ENCODE measurements at regions not wholly inside any gene's neighbourhood (a gene's known extent, or its start where the extent isn't known, plus 50 kb on each side); places are given as distances from the start of the nearest gene placed in this dataset.
A peak's percentile ranks its signal among the peaks of the same experiment; 100 is the strongest.

DNA sequence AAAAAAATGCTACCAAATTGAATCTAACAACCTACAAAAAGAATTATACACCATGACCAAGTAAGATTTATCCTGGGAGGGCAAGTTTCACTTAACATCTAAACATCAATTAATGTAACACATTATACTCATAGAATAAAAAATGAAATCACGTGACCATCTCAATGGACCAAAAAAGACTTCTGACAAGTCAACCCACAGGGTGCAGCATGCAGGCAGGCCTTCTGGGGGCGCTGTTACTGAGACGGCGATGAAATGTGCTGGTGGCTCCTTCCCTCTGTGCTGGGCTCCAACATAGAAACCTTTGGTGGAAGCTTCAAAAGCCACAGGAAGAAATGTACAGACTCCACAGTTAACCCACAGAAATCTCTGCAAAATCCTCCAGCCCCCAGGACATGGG, 103.1 kb downstream of the INHBA start:
- TF ChIP-seq, protein P1, sequence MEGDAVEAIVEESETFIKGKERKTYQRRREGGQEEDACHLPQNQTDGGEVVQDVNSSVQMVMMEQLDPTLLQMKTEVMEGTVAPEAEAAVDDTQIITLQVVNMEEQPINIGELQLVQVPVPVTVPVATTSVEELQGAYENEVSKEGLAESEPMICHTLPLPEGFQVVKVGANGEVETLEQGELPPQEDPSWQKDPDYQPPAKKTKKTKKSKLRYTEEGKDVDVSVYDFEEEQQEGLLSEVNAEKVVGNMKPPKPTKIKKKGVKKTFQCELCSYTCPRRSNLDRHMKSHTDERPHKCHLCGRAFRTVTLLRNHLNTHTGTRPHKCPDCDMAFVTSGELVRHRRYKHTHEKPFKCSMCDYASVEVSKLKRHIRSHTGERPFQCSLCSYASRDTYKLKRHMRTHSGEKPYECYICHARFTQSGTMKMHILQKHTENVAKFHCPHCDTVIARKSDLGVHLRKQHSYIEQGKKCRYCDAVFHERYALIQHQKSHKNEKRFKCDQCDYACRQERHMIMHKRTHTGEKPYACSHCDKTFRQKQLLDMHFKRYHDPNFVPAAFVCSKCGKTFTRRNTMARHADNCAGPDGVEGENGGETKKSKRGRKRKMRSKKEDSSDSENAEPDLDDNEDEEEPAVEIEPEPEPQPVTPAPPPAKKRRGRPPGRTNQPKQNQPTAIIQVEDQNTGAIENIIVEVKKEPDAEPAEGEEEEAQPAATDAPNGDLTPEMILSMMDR (IDR thresholded peaks at IDR 0.05; ENCODE audit: insufficient read depth, low read length, poor library complexity, severe bottlenecking), result peak; percentile 13
- TF ChIP-seq EZH2phosphoT487 (conservative IDR thresholded peaks at IDR 0.05; ENCODE audit: low read length), result no peak

Measured in SU-DHL-6 (cell line).